IMR-90 (cell line): ENCODE measurements at regions not wholly inside any gene's neighbourhood (a gene's known extent, or its start where the extent isn't known, plus 50 kb on each side); places are given as distances from the start of the nearest gene placed in this dataset.

Source experiments
- ATAC-seq: fragments of 200-7000 bp; cut with Tn5 transposase; 2 replicates; pipeline ENCODE4 v1.9.1; 2020; ENCODE audit warnings: low read depth, mild to moderate bottlenecking, moderate library complexity
- BruUV-seq: library from RNA; stranded (reverse); fragments of 400-500 nt; replicated peaks from 2 replicates; lab custom pipeline; 2021; lab: Mats Ljungman, UMichigan
- CTCF ChIA-PET: fragments of 300-600 bp; formaldehyde crosslinking; extraction: SDS; loops from one replicate; lab custom pipeline; 2021; ENCODE audit warnings: antibody characterized with exemption; lab: Yijun Ruan, JAX
- POLR2A ChIA-PET: fragments of 300-600 bp; sonication (Branson Sonifier 250); formaldehyde crosslinking; loops from one replicate; lab custom pipeline; 2022; ENCODE audit warnings: antibody characterized with exemption; ENCODE audit not compliant: unreplicated experiment; lab: Charles Lee
- DNase-seq: peaks from one replicate; pipeline ENCODE4 v3.0.0; 2013
- H2AFZ ChIP-seq: replicated peaks from 2 replicates; pipeline ENCODE3; 2013; ENCODE audit warnings: low read length, mild to moderate bottlenecking; ENCODE audit not compliant: poor library complexity
- H2AK5ac ChIP-seq: 2 replicates; pipeline ENCODE4 v1.6.1; 2013; ENCODE audit warnings: low read depth, low read length, inconsistent platforms
- H2AK9ac ChIP-seq: replicated peaks from 2 replicates; pipeline ENCODE3; 2013; ENCODE audit warnings: mild to moderate bottlenecking, low read depth, low read length, moderate library complexity; ENCODE audit not compliant: poor library complexity
- H2BK120ac ChIP-seq: 2 replicates; pipeline ENCODE4 v1.6.1; 2013; ENCODE audit warnings: low read depth, low read length, inconsistent platforms
- H2BK15ac ChIP-seq: 3 replicates; pipeline ENCODE4 v1.6.1; 2013; ENCODE audit warnings: low read depth, low read length, inconsistent platforms
- H2BK20ac ChIP-seq: 2 replicates; pipeline ENCODE4 v1.6.1; 2013; ENCODE audit warnings: low read depth, mild to moderate bottlenecking, inconsistent platforms, low read length, moderate library complexity
- H2BK5ac ChIP-seq: 2 replicates; pipeline ENCODE4 v1.6.1; 2013; ENCODE audit warnings: mild to moderate bottlenecking, low read depth, low read length, inconsistent platforms; ENCODE audit not compliant: poor library complexity, severe bottlenecking
- H3K14ac ChIP-seq: replicated peaks from 2 replicates; pipeline ENCODE4 v1.6.1; 2013; ENCODE audit warnings: low read depth, low read length, inconsistent platforms
- H3K18ac ChIP-seq: 2 replicates; pipeline ENCODE4 v1.6.1; 2013; ENCODE audit warnings: low read depth, low read length, control low read depth
- H3K23ac ChIP-seq: 2 replicates; pipeline ENCODE4 v1.6.1; 2013; ENCODE audit warnings: low read depth, low read length, inconsistent platforms
- H3K27ac ChIP-seq: 2 replicates; pipeline ENCODE4 v1.5.1; 2013; ENCODE audit warnings: mild to moderate bottlenecking, control low read depth, low read length; ENCODE audit not compliant: insufficient read depth
- H3K27me3 ChIP-seq: 2 replicates; pipeline ENCODE4 v1.6.1; 2013; ENCODE audit warnings: low read length; ENCODE audit not compliant: control insufficient read depth, insufficient read depth
- H3K36me3 ChIP-seq: 2 replicates; pipeline ENCODE4 v1.6.1; 2013; ENCODE audit warnings: low read length, mixed read lengths; ENCODE audit not compliant: control insufficient read depth, insufficient read depth
- H3K4ac ChIP-seq: 2 replicates; pipeline ENCODE4 v1.6.1; 2013; ENCODE audit warnings: low read depth, low read length, inconsistent platforms
- H3K4me1 ChIP-seq: 2 replicates; pipeline ENCODE4 v1.6.1; 2013; ENCODE audit warnings: low read length, mixed read lengths; ENCODE audit not compliant: control insufficient read depth, insufficient read depth
- H3K4me2 ChIP-seq: 2 replicates; pipeline ENCODE4 v1.6.1; 2013; ENCODE audit warnings: low read depth, mild to moderate bottlenecking, control low read depth, low read length, moderate library complexity
- H3K4me3 ChIP-seq: 2 replicates; pipeline ENCODE4 v1.5.1; 2013; ENCODE audit warnings: low read depth, mild to moderate bottlenecking, control low read depth, low read length, moderate library complexity; ENCODE audit not compliant: insufficient read depth
- H3K56ac ChIP-seq: 2 replicates; pipeline ENCODE4 v1.6.1; 2013; ENCODE audit warnings: low read length, inconsistent platforms; ENCODE audit not compliant: insufficient read depth; ENCODE audit errors: extremely low read depth
- H3K79me1 ChIP-seq, 2 experiments: 2 replicates each; pipeline ENCODE4 v1.6.1; 2013; ENCODE audit warnings: low read length in 2 of 2, inconsistent platforms in 1 of 2, low read depth in 1 of 2
- H3K9ac ChIP-seq: 2 replicates; pipeline ENCODE4 v1.6.1; 2013; ENCODE audit warnings: low read depth, low read length, control low read depth
- H3K9me1 ChIP-seq: 2 replicates; pipeline ENCODE4 v1.6.1; 2013; ENCODE audit warnings: low read length, inconsistent platforms; ENCODE audit not compliant: insufficient read depth
- H3K9me3 ChIP-seq: 2 replicates; pipeline ENCODE4 v1.6.1; 2013; ENCODE audit warnings: low read length; ENCODE audit not compliant: control insufficient read depth, insufficient read depth
- H4K20me1 ChIP-seq: 2 replicates; pipeline ENCODE4 v1.6.1; 2013; ENCODE audit warnings: low read length, inconsistent platforms; ENCODE audit not compliant: insufficient read depth
- H4K5ac ChIP-seq: 2 replicates; pipeline ENCODE4 v1.6.1; 2013; ENCODE audit warnings: mild to moderate bottlenecking, low read depth, low read length, control low read depth
- H4K8ac ChIP-seq, 2 experiments: 2 replicates each; pipeline ENCODE4 v1.6.1; 2013; ENCODE audit warnings: low read depth in 2 of 2, low read length in 2 of 2, control low read depth in 1 of 2, inconsistent platforms in 1 of 2
- H4K91ac ChIP-seq: 2 replicates; pipeline ENCODE4 v1.6.1; 2013; ENCODE audit warnings: low read depth, low read length, inconsistent platforms; ENCODE audit not compliant: insufficient read depth
- BHLHE40 ChIP-seq: fragments of 150-350 bp; IDR thresholded peaks from 2 replicates; pipeline ENCODE4 v1.6.1; 2016; ENCODE audit warnings: mild to moderate bottlenecking, low read depth, low read length
- FOS ChIP-seq: fragments of 150-350 bp; IDR thresholded peaks from 2 replicates; pipeline ENCODE4 v1.6.1; 2016; ENCODE audit warnings: low read depth, low read length
- MXI1 ChIP-seq: IDR thresholded peaks from 2 replicates; pipeline ENCODE4 v1.6.1; 2012; ENCODE audit warnings: low read depth, mild to moderate bottlenecking, low read length, moderate library complexity, borderline replicate concordance
- POLR2A ChIP-seq: IDR thresholded peaks from 2 replicates; pipeline ENCODE4 v1.6.1; 2012; ENCODE audit warnings: mild to moderate bottlenecking, low read depth, low read length
- WGBS, 2 experiments: methylation state at CpG; one replicate each; pipeline versions ENCODE4 v1.1.5 to v1.1.7; 2013; ENCODE audit warnings: missing lambda C conversion rate in 2 of 2; ENCODE audit not compliant: insufficient read length in 1 of 2; ENCODE audit errors: extremely low coverage in 2 of 2; 5-methylcytosine and 5-hydroxymethylcytosine counted together
- dilution Hi-C: fragments of 300-500 bp; cut with HindIII; formaldehyde crosslinking; loops from one replicate; pipeline ENCODE4 v1.14.3; 2018; ENCODE audit warnings: low sequenced_read_pairs; ENCODE audit not compliant: unreplicated experiment
- in situ Hi-C: fragments of 300-500 bp; cut with MboI; formaldehyde crosslinking; loops from 3 replicates; pipeline ENCODE4 v1.14.3; 2019; ENCODE audit warnings: low sequenced_read_pairs, inconsistent platforms, mixed read lengths
- intact Hi-C: fragments of 100-400 bp; cut with micrococcal nuclease; formaldehyde crosslinking; loops from 2 replicates; pipeline ENCODE4 v1.10.0; 2022

DNA sequence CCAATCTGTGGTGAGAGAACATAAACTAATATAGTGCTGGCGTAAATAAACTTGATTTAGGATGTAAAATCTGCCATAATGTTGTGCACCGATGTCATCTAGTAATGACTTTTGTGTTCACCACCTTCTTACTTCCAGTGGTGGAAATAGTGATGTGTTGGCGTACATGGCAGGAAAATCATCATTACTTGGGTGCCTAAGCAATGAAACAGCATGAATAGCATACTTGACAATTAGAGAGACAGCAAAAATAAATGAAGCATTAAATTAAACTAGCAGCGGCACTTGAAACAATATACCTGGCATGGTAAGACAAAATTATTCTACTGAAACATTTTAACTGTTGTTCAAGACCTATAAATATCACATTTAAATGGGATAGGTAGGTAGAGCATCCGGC lies 73.2 kb upstream of the DSC1 start:
- dilution Hi-C loops: no loop called here
- Histone ChIP-seq H3K4me2 (no peak overlapping the region), H2AK5ac (no peak overlapping the region), H3K27ac (no peak overlapping the region), H3K36me3 (no peaks in the 10 kb centered on the region), H3K9me3 (no peaks in the 10 kb centered on the region), H2AK9ac (no peak overlapping the region), H3K27me3 (no peaks in the 10 kb centered on the region), H2BK120ac (no peak overlapping the region), H3K14ac (no peak overlapping the region), H2BK5ac (no peak overlapping the region), H3K4me3 (no peak overlapping the region), H4K5ac (no peak overlapping the region), H3K9ac (no peak overlapping the region), H3K18ac (no peak overlapping the region), H3K9me1 (no peaks in the 10 kb centered on the region), H4K8ac (no peak overlapping the region), H2BK15ac (no peak overlapping the region), H3K56ac (no peak overlapping the region), H4K91ac (no peak overlapping the region), H3K23ac (no peak overlapping the region), H3K79me1 (no peaks in the 10 kb centered on the region), H2BK20ac (no peak overlapping the region), H4K20me1 (no peaks in the 10 kb centered on the region), H2AFZ (no peak overlapping the region), H3K4me1 (peaks cover 4% of the 10 kb centered on the region; the same call in 1 of the 2 replicates), H3K4ac (no peak overlapping the region)
- intact Hi-C loops: no loop called here
- TF ChIP-seq POLR2A (no peak), MXI1 (no peak), FOS (no peak), BHLHE40 (no peak)
- no CpG with 5 or more reads among the region's 5 CpGs for whole genome bisulfite sequencing, 2 experiments
- no TSS peak for BruUV-seq
- POLR2A ChIA-PET: no interaction called here
- in situ Hi-C loops: no loop called here
- no peak for DNase-seq
- CTCF ChIA-PET: interaction anchor here (0.6 kb wide), 1 partner anchor 133 kb away, joined by 4 read pairs; no protein-coding TSS in a partner anchor
- no peak for ATAC-seq
